WTC11 (cell line): ENCODE measurements at regions not wholly inside any gene's neighbourhood (a gene's known extent, or its start where the extent isn't known, plus 50 kb on each side); places are given as distances from the start of the nearest gene placed in this dataset.
A peak's percentile ranks its signal among the peaks of the same experiment; 100 is the strongest.

Experiments
- ATAC-seq: fragments of 200-7000 bp; cut with Tn5 transposase; 2 replicates; pipeline ENCODE4 v1.10.0; 2021; ENCODE audit warnings: mild to moderate bottlenecking, moderate library complexity
- CTCF ChIA-PET: fragments of 300-600 bp; sonication (Branson Sonifier 250); formaldehyde crosslinking; loops from one replicate; lab custom pipeline; 2021; ENCODE audit warnings: antibody characterized with exemption; lab: Charles Lee
- POLR2A ChIA-PET: fragments of 350-600 bp; sonication (Branson Sonifier 250); formaldehyde crosslinking; loops from one replicate; lab custom pipeline; 2021; ENCODE audit warnings: antibody characterized with exemption; lab: Charles Lee
- DNase-seq: peaks from one replicate; pipeline ENCODE4 v3.0.0; 2021; ENCODE audit warnings: low spot score
- H3K27ac Mint-ChIP-seq: 2 replicates; pipeline ENCODE4 v1.8.0; 2021; ENCODE audit warnings: mixed read lengths
- H3K27me3 Mint-ChIP-seq: 2 replicates; pipeline ENCODE4 v1.8.0; 2021; ENCODE audit warnings: low read depth, mild to moderate bottlenecking, moderate library complexity, mixed read lengths
- H3K36me3 Mint-ChIP-seq: 2 replicates; pipeline ENCODE4 v1.8.0; 2021; ENCODE audit warnings: mixed read lengths
- H3K4me1 Mint-ChIP-seq: 2 replicates; pipeline ENCODE4 v1.8.0; 2022; ENCODE audit warnings: mixed read lengths
- H3K4me3 Mint-ChIP-seq: 2 replicates; pipeline ENCODE4 v1.8.0; 2021; ENCODE audit warnings: mild to moderate bottlenecking, moderate library complexity, mixed read lengths
- H3K9me3 Mint-ChIP-seq: 2 replicates; pipeline ENCODE4 v1.8.0; 2021; ENCODE audit warnings: mixed read lengths
- CBFB ChIP-seq: sonication (generic); formaldehyde crosslinking; IDR thresholded peaks from 2 replicates; pipeline ENCODE4 v1.8.1; 2022; ENCODE audit warnings: mild to moderate bottlenecking, low read depth, missing genetic modification reagents
- CREB1 ChIP-seq: sonication (generic); formaldehyde crosslinking; IDR thresholded peaks from 2 replicates; pipeline ENCODE4 v1.8.0; 2023; ENCODE audit warnings: mild to moderate bottlenecking, missing genetic modification reagents
- CREM ChIP-seq: sonication (generic); formaldehyde crosslinking; IDR thresholded peaks from 2 replicates; pipeline ENCODE4 v1.8.1; 2022; ENCODE audit warnings: mild to moderate bottlenecking, missing genetic modification reagents, moderate library complexity
- E2F1 ChIP-seq: sonication (generic); formaldehyde crosslinking; IDR thresholded peaks from 2 replicates; pipeline ENCODE4 v1.8.0; 2022; ENCODE audit warnings: mild to moderate bottlenecking, missing genetic modification reagents
- ELF4 ChIP-seq: sonication (generic); formaldehyde crosslinking; IDR thresholded peaks from 2 replicates; pipeline ENCODE4 v1.8.1; 2022; ENCODE audit warnings: low read depth, mild to moderate bottlenecking, moderate library complexity, missing genetic modification reagents
- ETV6 ChIP-seq: sonication (generic); formaldehyde crosslinking; IDR thresholded peaks from 2 replicates; pipeline ENCODE4 v1.8.1; 2022; ENCODE audit warnings: mild to moderate bottlenecking, missing genetic modification reagents
- FOXK1 ChIP-seq: sonication (generic); formaldehyde crosslinking; IDR thresholded peaks from 2 replicates; pipeline ENCODE4 v1.8.0; 2022; ENCODE audit warnings: mild to moderate bottlenecking, moderate library complexity, missing genetic modification reagents
- FOXP4 ChIP-seq: sonication (generic); formaldehyde crosslinking; IDR thresholded peaks from 2 replicates; pipeline ENCODE4 v1.8.0; 2022; ENCODE audit warnings: mild to moderate bottlenecking, missing genetic modification reagents
- HMGA2 ChIP-seq: fragments of 250-450 bp; sonication (Bioruptor Pico); IDR thresholded peaks from 2 replicates; pipeline ENCODE4 v1.4.0; 2021; ENCODE audit warnings: mild to moderate bottlenecking, moderate library complexity
- JAZF1 ChIP-seq: fragments of 250-450 bp; sonication (Bioruptor Pico); IDR thresholded peaks from 2 replicates; pipeline ENCODE4 v1.9.0; 2021; ENCODE audit warnings: moderate library complexity, mild to moderate bottlenecking, inconsistent platforms
- JUN ChIP-seq: sonication (generic); formaldehyde crosslinking; IDR thresholded peaks from 2 replicates; pipeline ENCODE4 v1.8.0; 2023; ENCODE audit warnings: mild to moderate bottlenecking, missing genetic modification reagents
- MLX ChIP-seq: sonication (generic); formaldehyde crosslinking; IDR thresholded peaks from 2 replicates; pipeline ENCODE4 v1.8.1; 2023; ENCODE audit warnings: mild to moderate bottlenecking, missing genetic modification reagents, moderate library complexity
- NFATC4 ChIP-seq: fragments of 250-450 bp; sonication (Bioruptor Pico); IDR thresholded peaks from 2 replicates; pipeline ENCODE4 v1.9.0; 2021; ENCODE audit warnings: mild to moderate bottlenecking
- NR3C1 ChIP-seq: sonication (generic); formaldehyde crosslinking; conservative IDR thresholded peaks from 2 replicates; pipeline ENCODE4 v1.8.1; 2023; ENCODE audit warnings: low read depth, mild to moderate bottlenecking, missing genetic modification reagents
- SP1 ChIP-seq: sonication (generic); formaldehyde crosslinking; conservative IDR thresholded peaks from 2 replicates; pipeline ENCODE4 v1.8.1; 2022; ENCODE audit warnings: missing genetic modification reagents
- ZBTB21 ChIP-seq: sonication (generic); formaldehyde crosslinking; IDR thresholded peaks from 2 replicates; pipeline ENCODE4 v1.8.1; 2023; ENCODE audit warnings: mild to moderate bottlenecking, missing genetic modification reagents, borderline replicate concordance
- ZNF121 ChIP-seq: sonication (generic); formaldehyde crosslinking; IDR thresholded peaks from 2 replicates; pipeline ENCODE4 v1.8.0; 2023; ENCODE audit warnings: missing genetic modification reagents
- ZNF416 ChIP-seq: fragments of 250-450 bp; sonication (Bioruptor Pico); IDR thresholded peaks from 2 replicates; pipeline ENCODE4 v1.9.0; 2021; ENCODE audit warnings: mild to moderate bottlenecking, inconsistent platforms
- ZSCAN18 ChIP-seq: fragments of 250-450 bp; sonication (Bioruptor Pico); IDR thresholded peaks from 2 replicates; pipeline ENCODE4 v2.1.2; 2022; ENCODE audit warnings: mild to moderate bottlenecking, moderate library complexity
- TF ChIP-seq, protein P1 (sequence below): sonication (generic); formaldehyde crosslinking; IDR thresholded peaks from 2 replicates; pipeline ENCODE4 v1.8.0; 2023; ENCODE audit warnings: missing genetic modification reagents, mild to moderate bottlenecking, borderline replicate concordance

DNA sequence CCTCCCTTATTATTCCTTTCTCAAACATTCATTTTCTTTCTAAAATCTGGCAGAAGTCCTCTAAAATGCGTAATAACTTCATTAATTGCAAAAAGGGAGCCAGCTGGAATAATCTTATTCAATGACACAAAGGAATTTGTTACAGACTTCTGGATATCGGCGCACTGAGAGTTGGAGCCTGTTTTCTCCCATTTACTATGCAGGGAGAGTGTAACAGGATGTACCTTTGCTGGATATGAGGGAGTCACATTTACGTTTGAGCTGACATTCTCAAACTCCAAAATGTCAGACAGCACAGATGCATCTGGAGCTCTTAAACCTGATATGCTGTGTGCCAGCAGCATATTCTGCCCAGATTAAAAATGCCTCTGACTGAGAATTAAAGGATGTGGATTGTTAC lies 275.3 kb downstream of the TMX3 start:
- TF ChIP-seq NR3C1 (CRISPR knock-in tag) (no peak), ZNF121 (CRISPR knock-in tag) (no peak), ETV6 (CRISPR knock-in tag) (no peak), MLX (CRISPR knock-in tag) (no peak), HMGA2 (CRISPR knock-in tag) (no peak), JUN (CRISPR knock-in tag) (no peak), SP1 (CRISPR knock-in tag) (no peak), ELF4 (CRISPR knock-in tag) (no peak), FOXP4 (CRISPR knock-in tag) (no peak), ZNF416 (no peak), JAZF1 (CRISPR knock-in tag) (no peak), ZSCAN18 (no peak), FOXK1 (CRISPR knock-in tag) (no peak), E2F1 (CRISPR knock-in tag) (no peak), CREM (CRISPR knock-in tag) (no peak), ZBTB21 (CRISPR knock-in tag) (no peak), NFATC4 (CRISPR knock-in tag) (no peak), CREB1 (no peak), CBFB (no peak)
- TF ChIP-seq, protein P1, sequence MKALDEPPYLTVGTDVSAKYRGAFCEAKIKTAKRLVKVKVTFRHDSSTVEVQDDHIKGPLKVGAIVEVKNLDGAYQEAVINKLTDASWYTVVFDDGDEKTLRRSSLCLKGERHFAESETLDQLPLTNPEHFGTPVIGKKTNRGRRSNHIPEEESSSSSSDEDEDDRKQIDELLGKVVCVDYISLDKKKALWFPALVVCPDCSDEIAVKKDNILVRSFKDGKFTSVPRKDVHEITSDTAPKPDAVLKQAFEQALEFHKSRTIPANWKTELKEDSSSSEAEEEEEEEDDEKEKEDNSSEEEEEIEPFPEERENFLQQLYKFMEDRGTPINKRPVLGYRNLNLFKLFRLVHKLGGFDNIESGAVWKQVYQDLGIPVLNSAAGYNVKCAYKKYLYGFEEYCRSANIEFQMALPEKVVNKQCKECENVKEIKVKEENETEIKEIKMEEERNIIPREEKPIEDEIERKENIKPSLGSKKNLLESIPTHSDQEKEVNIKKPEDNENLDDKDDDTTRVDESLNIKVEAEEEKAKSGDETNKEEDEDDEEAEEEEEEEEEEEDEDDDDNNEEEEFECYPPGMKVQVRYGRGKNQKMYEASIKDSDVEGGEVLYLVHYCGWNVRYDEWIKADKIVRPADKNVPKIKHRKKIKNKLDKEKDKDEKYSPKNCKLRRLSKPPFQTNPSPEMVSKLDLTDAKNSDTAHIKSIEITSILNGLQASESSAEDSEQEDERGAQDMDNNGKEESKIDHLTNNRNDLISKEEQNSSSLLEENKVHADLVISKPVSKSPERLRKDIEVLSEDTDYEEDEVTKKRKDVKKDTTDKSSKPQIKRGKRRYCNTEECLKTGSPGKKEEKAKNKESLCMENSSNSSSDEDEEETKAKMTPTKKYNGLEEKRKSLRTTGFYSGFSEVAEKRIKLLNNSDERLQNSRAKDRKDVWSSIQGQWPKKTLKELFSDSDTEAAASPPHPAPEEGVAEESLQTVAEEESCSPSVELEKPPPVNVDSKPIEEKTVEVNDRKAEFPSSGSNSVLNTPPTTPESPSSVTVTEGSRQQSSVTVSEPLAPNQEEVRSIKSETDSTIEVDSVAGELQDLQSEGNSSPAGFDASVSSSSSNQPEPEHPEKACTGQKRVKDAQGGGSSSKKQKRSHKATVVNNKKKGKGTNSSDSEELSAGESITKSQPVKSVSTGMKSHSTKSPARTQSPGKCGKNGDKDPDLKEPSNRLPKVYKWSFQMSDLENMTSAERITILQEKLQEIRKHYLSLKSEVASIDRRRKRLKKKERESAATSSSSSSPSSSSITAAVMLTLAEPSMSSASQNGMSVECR: no peak
- Mint-ChIP-seq H3K4me3 (no peak overlapping the region), H3K9me3 (peaks cover 18% of the 10 kb centered on the region), H3K27ac (peak overlapping the region; percentile 86; the same call in 1 of the 2 replicates), H3K27me3 (no peaks in the 10 kb centered on the region), H3K4me1 (peaks cover 20% of the 10 kb centered on the region), H3K36me3 (peaks cover 8% of the 10 kb centered on the region)
- DNase-seq: no peak
- ChIA-PET CTCF (no interaction called here), POLR2A (no interaction called here)
- no peak for ATAC-seq
